ENCODE measurements at regions not wholly inside any gene's neighbourhood (a gene's known extent, or its start where the extent isn't known, plus 50 kb on each side); places are given as distances from the start of the nearest gene placed in this dataset.

GRCh38 chr2:104616856-104617255 lies 237.1 kb upstream of the POU3F3 start:
- Histone ChIP-seq H3K27me3 (ENCODE audit: control insufficient read depth in 2 of 2, insufficient read depth in 1 of 2, low read length in 1 of 2) (no peaks in the 10 kb centered on the region), H3K4me3 (ENCODE audit: low read length in 2 of 2) (no peak overlapping the region), H3K9me3 (ENCODE audit: control insufficient read depth in 2 of 2, insufficient read depth in 1 of 2, low read length in 1 of 2) (no peaks in the 10 kb centered on the region), H3K36me3 (ENCODE audit: control insufficient read depth in 2 of 2, insufficient read depth in 2 of 2, low read length in 1 of 2) (no peaks in the 10 kb centered on the region), H3K27ac (ENCODE audit: low read depth in 1 of 2, low read length in 1 of 2) (no peak overlapping the region), H3K4me1 (ENCODE audit: control insufficient read depth in 2 of 2, insufficient read depth in 2 of 2, low read length in 2 of 2) (no peaks in the 10 kb centered on the region)
- WGBS = 92% methylated on average over 3 of the region's 3 CpGs
- DNase-seq (ENCODE audit: low read depth in 6 of 9, low spot score in 9 of 9) = no peak

GRCh38 chr2:104620801-104621200 lies 233.1 kb upstream of the POU3F3 start:
- Histone ChIP-seq H3K9me3 (ENCODE audit: control insufficient read depth in 2 of 2, insufficient read depth in 1 of 2, low read length in 1 of 2) (no peaks in the 10 kb centered on the region), H3K36me3 (ENCODE audit: control insufficient read depth in 2 of 2, insufficient read depth in 2 of 2, low read length in 1 of 2) (no peaks in the 10 kb centered on the region), H3K27me3 (ENCODE audit: control insufficient read depth in 2 of 2, insufficient read depth in 1 of 2, low read length in 1 of 2) (no peaks in the 10 kb centered on the region), H3K4me3 (ENCODE audit: low read length in 2 of 2) (no peak overlapping the region), H3K4me1 (ENCODE audit: control insufficient read depth in 2 of 2, insufficient read depth in 2 of 2, low read length in 2 of 2) (no peaks in the 10 kb centered on the region), H3K27ac (ENCODE audit: low read depth in 1 of 2, low read length in 1 of 2) (no peak overlapping the region)
- WGBS = 62% methylated on average over 7 of the region's 7 CpGs
- no peak for DNase-seq (ENCODE audit: low read depth in 6 of 9, low spot score in 9 of 9)

- DNase-seq (ENCODE audit: low read depth in 6 of 9, low spot score in 9 of 9) = no peak
- no peaks in the 10 kb centered on the region for H3K9me3 ChIP-seq (ENCODE audit: control insufficient read depth in 2 of 2, insufficient read depth in 1 of 2, low read length in 1 of 2)
- H3K36me3 ChIP-seq (ENCODE audit: control insufficient read depth in 2 of 2, insufficient read depth in 2 of 2, low read length in 1 of 2) = no peaks in the 10 kb centered on the region
- H3K4me3 ChIP-seq (ENCODE audit: low read length in 2 of 2) = no peak overlapping the region
- no peak overlapping the region for H3K27ac ChIP-seq (ENCODE audit: low read depth in 1 of 2, low read length in 1 of 2)
- H3K4me1 ChIP-seq (ENCODE audit: control insufficient read depth in 2 of 2, insufficient read depth in 2 of 2, low read length in 2 of 2) = no peaks in the 10 kb centered on the region
- 97% methylated on average over 5 of the region's 5 CpGs for WGBS
- no peaks in the 10 kb centered on the region for H3K27me3 ChIP-seq (ENCODE audit: control insufficient read depth in 2 of 2, insufficient read depth in 1 of 2, low read length in 1 of 2)
Measured at GRCh38 chr2:104635608-104636007, 218.3 kb upstream of the POU3F3 start.

- Histone ChIP-seq H3K4me3 (ENCODE audit: low read length in 2 of 2) (no peak overlapping the region), H3K27ac (ENCODE audit: low read depth in 1 of 2, low read length in 1 of 2) (no peak overlapping the region), H3K9me3 (ENCODE audit: control insufficient read depth in 2 of 2, insufficient read depth in 1 of 2, low read length in 1 of 2) (no peaks in the 10 kb centered on the region), H3K27me3 (ENCODE audit: control insufficient read depth in 2 of 2, insufficient read depth in 1 of 2, low read length in 1 of 2) (no peaks in the 10 kb centered on the region), H3K36me3 (ENCODE audit: control insufficient read depth in 2 of 2, insufficient read depth in 2 of 2, low read length in 1 of 2) (no peaks in the 10 kb centered on the region), H3K4me1 (ENCODE audit: control insufficient read depth in 2 of 2, insufficient read depth in 2 of 2, low read length in 2 of 2) (peaks cover 0 to 7% of the 10 kb centered on the region in 2 donors)
- no peak for DNase-seq (ENCODE audit: low read depth in 6 of 9, low spot score in 9 of 9)
- WGBS = 95% methylated on average over 7 of the region's 7 CpGs
Measured at GRCh38 chr2:104638190-104638858, 215.6 kb upstream of the POU3F3 start.

- Histone ChIP-seq H3K9me3 (ENCODE audit: control insufficient read depth in 2 of 2, insufficient read depth in 1 of 2, low read length in 1 of 2) (no peaks in the 10 kb centered on the region), H3K4me3 (ENCODE audit: low read length in 2 of 2) (no peak overlapping the region), H3K36me3 (ENCODE audit: control insufficient read depth in 2 of 2, insufficient read depth in 2 of 2, low read length in 1 of 2) (no peaks in the 10 kb centered on the region), H3K4me1 (ENCODE audit: control insufficient read depth in 2 of 2, insufficient read depth in 2 of 2, low read length in 2 of 2) (peaks cover 0 to 7% of the 10 kb centered on the region in 2 donors), H3K27ac (ENCODE audit: low read depth in 1 of 2, low read length in 1 of 2) (no peak overlapping the region), H3K27me3 (ENCODE audit: control insufficient read depth in 2 of 2, insufficient read depth in 1 of 2, low read length in 1 of 2) (no peaks in the 10 kb centered on the region)
- DNase-seq (ENCODE audit: low read depth in 6 of 9, low spot score in 9 of 9) = no peak
- 95% methylated on average over 7 of the region's 7 CpGs for WGBS
Measured at GRCh38 chr2:104638859-104639202, 215.1 kb upstream of the POU3F3 start.

GRCh38 chr2:104641786-104642185 lies 212.1 kb upstream of the POU3F3 start:
- Histone ChIP-seq H3K9me3 (ENCODE audit: control insufficient read depth in 2 of 2, insufficient read depth in 1 of 2, low read length in 1 of 2) (no peaks in the 10 kb centered on the region), H3K36me3 (ENCODE audit: control insufficient read depth in 2 of 2, insufficient read depth in 2 of 2, low read length in 1 of 2) (no peaks in the 10 kb centered on the region), H3K27me3 (ENCODE audit: control insufficient read depth in 2 of 2, insufficient read depth in 1 of 2, low read length in 1 of 2) (no peaks in the 10 kb centered on the region), H3K4me1 (ENCODE audit: control insufficient read depth in 2 of 2, insufficient read depth in 2 of 2, low read length in 2 of 2) (peaks cover 0 to 7% of the 10 kb centered on the region in 2 donors), H3K27ac (ENCODE audit: low read depth in 1 of 2, low read length in 1 of 2) (peak overlapping the region in 1 of 2 donors; percentile 18), H3K4me3 (ENCODE audit: low read length in 2 of 2) (no peak overlapping the region)
- 16% methylated on average over 2 of the region's 2 CpGs for WGBS
- DNase-seq (ENCODE audit: low read depth in 6 of 9, low spot score in 9 of 9) = peak in 1 of 9 donors; percentile 11

GRCh38 chr2:104648376-104648775 lies 205.5 kb upstream of the POU3F3 start:
- 55% methylated on average over 2 of the region's 2 CpGs for WGBS
- no peak for DNase-seq (ENCODE audit: low read depth in 6 of 9, low spot score in 9 of 9)
- Histone ChIP-seq H3K9me3 (ENCODE audit: control insufficient read depth in 2 of 2, insufficient read depth in 1 of 2, low read length in 1 of 2) (no peaks in the 10 kb centered on the region), H3K36me3 (ENCODE audit: control insufficient read depth in 2 of 2, insufficient read depth in 2 of 2, low read length in 1 of 2) (no peaks in the 10 kb centered on the region), H3K27me3 (ENCODE audit: control insufficient read depth in 2 of 2, insufficient read depth in 1 of 2, low read length in 1 of 2) (no peaks in the 10 kb centered on the region), H3K4me3 (ENCODE audit: low read length in 2 of 2) (no peak overlapping the region), H3K27ac (ENCODE audit: low read depth in 1 of 2, low read length in 1 of 2) (no peak overlapping the region), H3K4me1 (ENCODE audit: control insufficient read depth in 2 of 2, insufficient read depth in 2 of 2, low read length in 2 of 2) (no peaks in the 10 kb centered on the region)

- Histone ChIP-seq H3K27me3 (ENCODE audit: control insufficient read depth in 2 of 2, insufficient read depth in 1 of 2, low read length in 1 of 2) (no peaks in the 10 kb centered on the region), H3K27ac (ENCODE audit: low read depth in 1 of 2, low read length in 1 of 2) (no peak overlapping the region), H3K4me3 (ENCODE audit: low read length in 2 of 2) (no peak overlapping the region), H3K9me3 (ENCODE audit: control insufficient read depth in 2 of 2, insufficient read depth in 1 of 2, low read length in 1 of 2) (no peaks in the 10 kb centered on the region), H3K36me3 (ENCODE audit: control insufficient read depth in 2 of 2, insufficient read depth in 2 of 2, low read length in 1 of 2) (no peaks in the 10 kb centered on the region), H3K4me1 (ENCODE audit: control insufficient read depth in 2 of 2, insufficient read depth in 2 of 2, low read length in 2 of 2) (no peaks in the 10 kb centered on the region)
- no peak for DNase-seq (ENCODE audit: low read depth in 6 of 9, low spot score in 9 of 9)
- WGBS = 97% methylated on average over 1 of the region's 1 CpG
Measured at GRCh38 chr2:104649866-104650265, 204.0 kb upstream of the POU3F3 start.

GRCh38 chr2:104650405-104650996 lies 203.4 kb upstream of the POU3F3 start:
- no peaks in the 10 kb centered on the region for H3K27me3 ChIP-seq (ENCODE audit: control insufficient read depth in 2 of 2, insufficient read depth in 1 of 2, low read length in 1 of 2)
- H3K27ac ChIP-seq (ENCODE audit: low read depth in 1 of 2, low read length in 1 of 2) = no peak overlapping the region
- H3K4me3 ChIP-seq (ENCODE audit: low read length in 2 of 2) = no peak overlapping the region
- no peaks in the 10 kb centered on the region for H3K4me1 ChIP-seq (ENCODE audit: control insufficient read depth in 2 of 2, insufficient read depth in 2 of 2, low read length in 2 of 2)
- H3K36me3 ChIP-seq (ENCODE audit: control insufficient read depth in 2 of 2, insufficient read depth in 2 of 2, low read length in 1 of 2) = no peaks in the 10 kb centered on the region
- no peak for DNase-seq (ENCODE audit: low read depth in 6 of 9, low spot score in 9 of 9)
- H3K9me3 ChIP-seq (ENCODE audit: control insufficient read depth in 2 of 2, insufficient read depth in 1 of 2, low read length in 1 of 2) = no peaks in the 10 kb centered on the region
